SK-N-MC (cell line): ENCODE measurements at regions not wholly inside any gene's neighbourhood (a gene's known extent, or its start where the extent isn't known, plus 50 kb on each side); places are given as distances from the start of the nearest gene placed in this dataset.

Source experiments
- EZH2 ChIP-seq: fragments of 200-600 bp; sonication (generic); IDR thresholded peaks from one replicate; pipeline ENCODE4 v1.6.1; 2017; ENCODE audit warnings: antibody characterized with exemption
- FOXP2 ChIP-seq: optimal IDR thresholded peaks from 2 replicates; pipeline ENCODE3; 2011; ENCODE audit warnings: mild to moderate bottlenecking, moderate library complexity; ENCODE audit not compliant: insufficient read depth; ENCODE audit errors: extremely low read length, control extremely low read depth

GRCh38 chr1:98251497-98251896 lies 330.7 kb upstream of the DPYD start:
- TF ChIP-seq EZH2, result no peak
- no peak for TF ChIP-seq FOXP2
